Common myeloid progenitor, CD34-positive (primary cell): ENCODE measurements at regions not wholly inside any gene's neighbourhood (a gene's known extent, or its start where the extent isn't known, plus 50 kb on each side); places are given as distances from the start of the nearest gene placed in this dataset.

Experiments
- CTCF ChIA-PET: fragments of 350-600 bp; sonication (Branson Sonifier 250); formaldehyde crosslinking; loops from one replicate; lab custom pipeline; 2021; ENCODE audit warnings: antibody characterized with exemption; lab: Charles Lee
- POLR2A ChIA-PET: fragments of 350-600 bp; sonication (Branson Sonifier 250); formaldehyde crosslinking; loops from one replicate; lab custom pipeline; 2021; ENCODE audit warnings: antibody characterized with exemption; lab: Charles Lee
- DNase-seq, 3 donors: peaks; one replicate each; pipeline versions ENCODE4 v3.0.0 to v3.0.0-alpha.2; 2013
- H3K27ac ChIP-seq, 2 experiments: 1 replicate in 1 of 2; 2 replicates in 1 of 2; pipeline ENCODE4 v1.7.0; 2013; ENCODE audit warnings: inconsistent platforms in 2 of 2, low read length in 2 of 2, mild to moderate bottlenecking in 2 of 2, low read depth in 1 of 2, moderate library complexity in 1 of 2; ENCODE audit not compliant: severe bottlenecking in 2 of 2, insufficient read depth in 1 of 2, poor library complexity in 1 of 2
- H3K27me3 ChIP-seq, 5 experiments: replicated peaks in 2 of 5; 1 replicate in 3 of 5; 2 replicates in 2 of 5; pipeline versions ENCODE4 v1.6.1 to v1.7.0; 2013; ENCODE audit warnings: low read length in 4 of 5, mild to moderate bottlenecking in 2 of 5, moderate library complexity in 2 of 5, inconsistent platforms in 1 of 5; ENCODE audit not compliant: insufficient read depth in 5 of 5, control insufficient read depth in 4 of 5
- H3K36me3 ChIP-seq, 4 experiments: 1 replicate in 2 of 4; 2 replicates in 2 of 4; pipeline versions ENCODE4 v1.6.1 to v1.7.0; 2013; ENCODE audit warnings: low read length in 3 of 4, control low read depth in 1 of 4, mild to moderate bottlenecking in 1 of 4; ENCODE audit not compliant: control insufficient read depth in 4 of 4, insufficient read depth in 4 of 4
- H3K4me1 ChIP-seq, 4 experiments: 1 replicate in 3 of 4; 2 replicates in 1 of 4; pipeline versions ENCODE4 v1.6.1 to v1.7.1; 2013; ENCODE audit warnings: low read length in 3 of 4, mild to moderate bottlenecking in 3 of 4, control low read depth in 1 of 4, inconsistent platforms in 1 of 4, moderate library complexity in 1 of 4; ENCODE audit not compliant: control insufficient read depth in 4 of 4, insufficient read depth in 4 of 4; ENCODE audit errors: control extremely low read depth in 1 of 4
- H3K4me3 ChIP-seq, 7 experiments: 1 replicate in 4 of 7; 2 replicates in 3 of 7; pipeline versions ENCODE4 v1.5.1 to v1.7.0; 2013; ENCODE audit warnings: mild to moderate bottlenecking in 7 of 7, low read length in 6 of 7, moderate library complexity in 6 of 7, inconsistent platforms in 2 of 7, low read depth in 2 of 7, control low read depth in 1 of 7; ENCODE audit not compliant: insufficient read depth in 4 of 7, control insufficient read depth in 1 of 7; ENCODE audit errors: extremely low read depth in 1 of 7
- H3K9me3 ChIP-seq, 5 experiments: 1 replicate in 4 of 5; 2 replicates in 1 of 5; pipeline versions ENCODE4 v1.6.1 to v1.7.1; 2013; ENCODE audit warnings: low read length in 4 of 5, mild to moderate bottlenecking in 2 of 5, inconsistent platforms in 1 of 5, low read depth in 1 of 5, moderate library complexity in 1 of 5; ENCODE audit not compliant: control insufficient read depth in 4 of 5, insufficient read depth in 2 of 5; ENCODE audit errors: control extremely low read depth in 1 of 5
- WGBS: methylation state at CpG from one replicate; pipeline ENCODE4 v1.1.5; 2013; ENCODE audit not compliant: insufficient coverage; 5-methylcytosine and 5-hydroxymethylcytosine counted together

GRCh38 chrX:51834076-51834475 is 59.3 kb upstream of the MAGED1 start:
- DNase-seq: no peak
- WGBS: no CpG with 5 or more reads among the region's 1 CpG
- H3K27me3 ChIP-seq: peaks cover 0 to 3% (median 0%) of the 10 kb centered on the region in 5 experiments
- ChIA-PET CTCF (no interaction called here), POLR2A (no interaction called here)
- H3K4me1 ChIP-seq: no peaks in the 10 kb centered on the region
- H3K27ac ChIP-seq: no peak overlapping the region
- H3K36me3 ChIP-seq: no peaks in the 10 kb centered on the region
- H3K4me3 ChIP-seq: no peak overlapping the region
- H3K9me3 ChIP-seq: no peaks in the 10 kb centered on the region

- POLR2A ChIA-PET: no interaction called here
- Histone ChIP-seq H3K27me3 (peaks cover 0 to 4% (median 0%) of the 10 kb centered on the region in 5 experiments), H3K4me3 (no peak overlapping the region), H3K27ac (no peak overlapping the region), H3K4me1 (no peaks in the 10 kb centered on the region), H3K36me3 (no peaks in the 10 kb centered on the region), H3K9me3 (no peaks in the 10 kb centered on the region)
- CTCF ChIA-PET: no interaction called here
- no peak for DNase-seq
- WGBS: 87% methylated on average over 5 of the region's 5 CpGs
These were observed 56.6 kb upstream of the MAGED1 start for GRCh38 chrX:51836823-51837222.

- WGBS: 100% methylated on average over 1 of the region's 3 CpGs
- no peak for DNase-seq
- ChIA-PET POLR2A (no interaction called here), CTCF (no interaction called here)
- Histone ChIP-seq H3K4me1 (no peaks in the 10 kb centered on the region), H3K27ac (no peak overlapping the region), H3K27me3 (peaks cover 0 to 4% (median 0%) of the 10 kb centered on the region in 5 experiments), H3K36me3 (no peaks in the 10 kb centered on the region), H3K4me3 (no peak overlapping the region), H3K9me3 (no peaks in the 10 kb centered on the region)
These were observed 56.0 kb upstream of the MAGED1 start for GRCh38 chrX:51837451-51837850.

GRCh38 chrX:51837921-51838320 is 55.5 kb upstream of the MAGED1 start:
- peaks cover 0 to 4% (median 0%) of the 10 kb centered on the region in 5 experiments for H3K27me3 ChIP-seq
- no peak overlapping the region for H3K4me3 ChIP-seq
- no peaks in the 10 kb centered on the region for H3K4me1 ChIP-seq
- no peaks in the 10 kb centered on the region for H3K36me3 ChIP-seq
- H3K9me3 ChIP-seq: no peaks in the 10 kb centered on the region
- H3K27ac ChIP-seq: no peak overlapping the region
- 100% methylated on average over 1 of the region's 3 CpGs for WGBS
- CTCF ChIA-PET: no interaction called here
- POLR2A ChIA-PET: no interaction called here
- DNase-seq: no peak
